GM21367 (cell line): ENCODE measurements at regions not wholly inside any gene's neighbourhood (a gene's known extent, or its start where the extent isn't known, plus 50 kb on each side); places are given as distances from the start of the nearest gene placed in this dataset.

Experiments
- ATAC-seq: cut with Tn5 transposase; IDR thresholded peaks from one replicate; pipeline ENCODE4 v1.9.1; 2021; ENCODE audit not compliant: unreplicated experiment

DNA sequence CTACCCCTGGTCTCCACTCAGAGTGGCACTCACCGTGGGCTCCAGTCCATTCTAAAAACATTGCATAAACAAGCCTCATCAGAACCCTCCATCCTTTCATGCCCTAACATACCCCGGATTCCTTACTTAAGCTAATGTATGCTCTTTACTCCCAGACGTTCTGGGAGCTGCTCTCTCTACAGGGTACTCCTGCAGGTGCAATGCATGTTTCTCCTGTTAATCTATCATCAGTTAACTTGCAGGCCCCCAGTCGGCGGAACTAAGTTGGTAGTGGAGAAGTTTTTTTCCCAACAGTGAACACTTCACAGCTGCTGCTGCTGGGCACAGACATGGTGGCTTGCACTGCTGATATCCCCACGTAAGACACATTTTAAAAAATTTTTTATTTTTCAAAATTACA is 161.6 kb upstream of the FAT1 start:
- no peak for ATAC-seq

DNA sequence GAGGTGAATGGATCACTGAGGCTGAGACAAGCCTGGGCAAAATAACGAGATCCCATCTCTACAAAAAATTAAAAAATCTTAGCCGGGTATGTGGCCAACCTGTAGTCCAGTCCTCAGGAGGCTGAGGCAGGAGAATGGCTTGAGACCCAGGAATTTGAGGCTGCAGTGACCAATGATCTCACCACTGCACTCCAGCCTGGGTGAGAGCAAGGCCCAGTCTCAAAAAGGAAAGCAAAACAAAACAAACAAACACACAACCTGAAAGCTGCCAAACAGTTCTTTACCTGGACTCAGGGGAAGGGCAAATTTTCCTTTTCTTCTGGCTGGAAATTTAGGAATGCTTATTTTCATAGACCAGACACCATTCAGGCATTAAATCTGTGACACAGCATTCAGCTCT is 163.1 kb upstream of the FAT1 start:
- no peak for ATAC-seq

DNA sequence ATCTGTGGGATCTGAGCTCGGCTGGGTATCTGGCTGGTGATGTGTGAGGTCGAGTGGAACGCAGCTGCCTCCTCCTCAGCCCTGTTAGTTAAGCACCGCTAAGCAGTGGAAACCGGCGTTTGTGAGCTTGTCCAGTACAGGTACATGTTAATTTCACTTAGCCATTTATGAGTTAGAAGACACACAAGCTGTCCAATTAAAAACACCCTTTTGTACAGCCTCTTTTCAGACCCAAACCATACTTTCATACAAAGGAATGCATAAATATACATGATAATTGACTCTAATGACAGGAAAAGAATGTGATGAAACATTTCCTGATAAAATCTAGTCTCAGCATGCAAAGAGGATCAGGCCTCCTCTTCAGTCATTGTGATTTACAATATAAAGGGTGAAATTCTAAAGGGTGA is 163.6 kb upstream of the FAT1 start:
- ATAC-seq, result no peak

DNA sequence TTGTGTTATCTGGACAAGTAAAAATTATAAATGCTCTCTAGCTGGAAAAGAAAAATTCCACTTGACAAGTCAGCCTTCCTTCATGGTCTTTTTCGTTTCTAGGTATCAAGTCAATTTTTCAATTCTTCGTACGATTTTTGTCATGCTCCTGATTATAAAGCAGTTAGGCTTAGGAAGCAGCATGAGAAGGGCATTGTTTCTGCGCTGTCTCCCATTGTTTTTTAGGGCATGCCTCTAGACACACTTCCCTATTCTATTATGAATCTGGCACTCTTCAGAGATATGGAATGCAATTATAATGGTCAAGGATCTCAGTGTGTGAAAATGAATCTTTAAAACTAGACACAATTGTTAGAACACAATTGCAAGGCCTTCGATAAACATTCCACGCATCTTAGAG is 164.1 kb upstream of the FAT1 start:
- ATAC-seq, result no peak

DNA sequence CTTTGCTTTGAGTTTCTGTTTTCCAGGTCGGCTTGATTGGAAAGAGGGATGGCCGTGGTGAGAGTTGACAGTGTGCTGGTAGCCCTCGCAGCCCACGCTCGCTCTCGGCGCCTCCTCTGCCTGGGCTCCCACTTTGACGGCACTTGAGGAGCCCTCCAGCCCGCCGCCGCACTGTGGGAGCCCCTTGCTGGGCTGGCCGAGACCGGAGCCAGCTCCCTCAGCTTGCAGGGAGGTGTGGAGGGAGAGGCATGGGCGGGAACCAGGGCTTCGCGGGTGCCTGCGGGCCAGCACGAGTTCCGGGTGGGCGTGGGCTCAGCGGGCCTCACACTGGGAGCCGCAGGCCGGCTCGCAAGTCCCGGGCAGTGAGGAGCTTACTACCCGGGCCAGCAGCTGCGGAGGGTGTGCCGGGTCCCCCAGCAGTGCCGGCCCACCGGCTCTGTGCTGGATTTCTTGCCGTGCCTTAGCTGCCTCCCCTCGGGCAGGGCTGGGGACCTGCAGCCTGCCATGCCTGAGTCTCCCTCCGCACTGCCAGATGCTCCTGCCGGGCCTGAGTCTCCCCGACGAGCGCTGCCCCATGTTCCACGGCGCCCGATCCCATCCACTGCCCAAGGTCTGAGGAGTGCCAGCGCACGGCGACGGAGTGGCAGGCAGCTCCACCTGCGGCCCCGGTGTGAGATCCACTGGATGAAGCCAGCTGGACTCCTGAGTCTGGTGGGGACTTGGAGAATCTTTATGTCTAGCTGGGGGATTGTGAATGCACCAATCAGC is 166.4 kb upstream of the FAT1 start:
- ATAC-seq, result no peak

DNA sequence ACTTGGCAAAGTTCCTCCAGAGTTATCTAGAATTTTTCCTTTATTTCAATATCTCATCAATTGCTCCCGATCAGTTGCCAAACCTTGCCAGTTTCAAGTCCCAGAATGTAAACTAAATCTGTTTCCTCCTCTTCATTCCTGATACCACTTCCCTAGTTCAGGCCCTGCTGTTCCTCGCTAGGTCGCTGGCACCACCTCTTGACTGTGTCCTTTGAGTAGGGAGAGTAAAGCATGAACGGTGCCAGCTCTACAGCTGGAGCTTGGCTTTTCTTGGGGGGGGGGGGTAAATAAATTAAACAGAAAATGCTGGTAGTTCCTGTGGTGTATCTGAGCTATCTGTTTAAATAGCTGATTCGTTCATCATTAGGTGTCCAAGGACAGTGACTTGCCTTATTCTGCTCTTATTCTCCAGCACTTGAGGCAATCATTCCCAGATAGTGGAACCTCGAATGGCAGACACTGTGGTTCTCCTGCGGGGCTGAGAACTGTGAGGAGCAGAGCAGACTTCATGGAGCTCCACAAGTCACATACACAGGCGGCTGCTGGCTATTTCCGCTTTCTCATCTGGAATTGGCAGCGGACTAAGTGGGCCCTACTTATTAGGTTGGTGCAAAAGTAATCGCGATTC is 168.3 kb upstream of the FAT1 start:
- ATAC-seq, result no peak

DNA sequence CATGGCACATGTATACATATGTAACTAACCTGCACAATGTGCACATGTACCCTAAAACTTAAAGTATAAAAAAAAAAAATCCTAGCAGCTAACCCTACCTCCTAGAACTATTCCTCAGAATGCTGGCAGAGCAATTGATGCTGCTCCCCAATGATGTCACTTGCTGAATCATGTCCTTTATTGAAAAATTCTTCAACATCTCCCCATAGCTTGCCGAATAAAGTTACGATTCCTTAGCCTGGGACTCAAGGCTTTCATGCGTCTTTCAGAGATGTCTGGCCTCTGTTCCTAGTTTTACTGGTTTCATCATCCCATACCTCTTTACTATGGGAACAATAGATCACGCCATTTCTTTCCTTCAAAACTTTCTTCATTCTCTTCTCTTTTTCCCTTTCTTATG is 174.7 kb upstream of the FAT1 start:
- ATAC-seq, result no peak

DNA sequence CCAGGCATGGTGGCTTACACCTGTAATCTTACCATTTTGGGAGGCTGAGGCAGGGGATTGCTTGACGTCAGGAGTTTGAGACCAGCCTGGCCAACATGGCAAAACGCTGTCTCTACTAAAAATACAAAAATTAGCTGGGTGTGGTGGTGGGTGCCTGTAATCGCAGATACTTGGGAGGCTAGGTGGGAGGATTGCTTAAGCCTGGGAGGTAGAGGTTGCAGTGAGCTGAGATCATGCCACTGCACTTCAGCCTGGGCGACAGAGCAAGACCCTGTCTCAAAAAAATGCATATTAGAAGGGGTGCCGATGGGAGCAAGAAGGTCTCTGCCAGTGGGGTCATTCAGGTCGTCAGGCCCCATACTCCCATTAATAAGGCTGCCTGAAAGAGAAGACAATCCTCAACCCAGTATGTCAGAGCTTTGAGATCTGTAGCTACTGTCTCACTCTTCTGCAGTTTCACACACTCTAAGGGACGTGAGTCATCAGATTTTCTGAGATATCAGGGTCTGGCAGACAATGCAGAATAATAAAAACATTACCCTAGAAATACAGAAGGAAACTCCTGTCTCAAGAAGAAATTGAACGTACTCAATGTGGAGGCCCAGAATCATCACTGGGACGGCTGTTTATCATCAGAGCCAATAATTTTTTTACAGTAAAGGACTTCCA is 176.7 kb upstream of the FAT1 start:
- ATAC-seq, result no peak

DNA sequence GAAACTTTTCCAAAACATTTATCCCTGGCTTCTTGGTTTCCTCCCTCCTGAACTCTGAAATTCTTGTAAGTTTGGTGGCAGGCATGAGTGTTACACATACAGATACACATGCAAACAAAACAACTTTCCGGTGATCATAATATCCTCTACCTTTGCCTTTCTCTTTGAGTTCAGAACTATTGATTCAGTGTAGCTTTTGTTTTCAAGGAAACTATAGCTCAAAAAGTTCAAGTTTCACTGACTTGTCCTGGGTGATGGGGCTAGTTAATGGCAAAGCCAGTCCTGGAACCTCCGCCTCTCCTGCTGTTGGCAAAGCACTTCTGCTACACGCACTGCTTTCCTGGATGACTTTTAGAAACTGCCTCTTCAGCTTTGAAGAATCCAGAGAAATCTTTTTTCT is 177.3 kb upstream of the FAT1 start:
- no peak for ATAC-seq

DNA sequence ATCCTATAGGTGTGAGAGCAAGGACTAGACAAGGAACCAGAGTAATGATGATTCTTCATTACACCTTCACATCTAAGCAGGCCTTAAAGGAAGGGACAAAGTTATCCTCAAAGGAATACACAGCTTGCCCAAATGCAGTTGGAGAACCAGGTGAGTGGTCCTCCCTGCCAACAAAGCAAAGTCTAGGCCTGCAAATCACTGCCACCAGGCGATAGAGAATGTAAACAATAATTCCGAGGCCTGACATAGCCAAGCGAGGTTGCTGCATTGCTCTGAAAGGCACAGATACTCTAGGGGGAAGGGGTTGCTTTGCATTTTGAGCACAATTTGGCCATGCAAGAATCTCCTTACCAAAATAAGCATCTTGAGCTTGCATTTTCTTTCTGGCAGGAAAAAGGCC is 178.2 kb upstream of the FAT1 start:
- ATAC-seq, result no peak

DNA sequence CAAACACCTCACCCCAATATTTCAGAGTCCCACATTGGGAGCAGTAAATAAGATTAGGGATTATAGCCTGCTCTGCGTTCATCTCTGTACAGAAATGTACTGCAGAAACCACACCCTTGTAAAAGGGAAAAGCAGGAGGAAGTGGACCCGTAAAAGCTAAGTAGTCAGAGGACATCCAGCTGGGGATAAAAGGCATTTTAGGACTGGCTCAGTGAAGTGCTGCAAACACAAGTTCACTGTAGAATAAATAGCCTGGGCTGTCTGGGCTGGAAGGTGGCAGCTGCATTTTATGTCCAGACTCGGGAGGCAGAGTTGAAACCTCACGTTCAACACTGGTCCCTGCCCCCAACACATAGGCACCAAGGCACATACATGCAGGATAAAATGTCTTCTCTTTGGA is 178.7 kb upstream of the FAT1 start:
- ATAC-seq, result no peak

DNA sequence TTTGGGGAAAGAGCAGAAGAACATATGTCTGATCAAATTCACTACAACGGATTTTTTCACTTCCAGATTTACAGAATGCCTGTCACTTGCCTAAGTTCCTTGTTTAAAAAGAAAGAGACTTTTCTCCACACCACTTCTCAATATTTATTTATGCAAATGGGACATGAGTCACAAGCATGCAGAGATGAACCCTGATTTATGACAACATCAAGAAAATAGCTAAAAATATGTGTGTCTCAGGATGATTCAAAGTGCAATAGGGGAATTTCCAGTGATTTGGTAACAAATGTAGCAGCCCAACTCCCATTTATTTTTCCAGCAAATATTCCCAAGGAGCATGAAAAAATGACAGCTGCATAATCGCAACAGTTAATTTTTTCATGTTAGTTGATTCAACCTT is 180.4 kb upstream of the FAT1 start:
- no peak for ATAC-seq

DNA sequence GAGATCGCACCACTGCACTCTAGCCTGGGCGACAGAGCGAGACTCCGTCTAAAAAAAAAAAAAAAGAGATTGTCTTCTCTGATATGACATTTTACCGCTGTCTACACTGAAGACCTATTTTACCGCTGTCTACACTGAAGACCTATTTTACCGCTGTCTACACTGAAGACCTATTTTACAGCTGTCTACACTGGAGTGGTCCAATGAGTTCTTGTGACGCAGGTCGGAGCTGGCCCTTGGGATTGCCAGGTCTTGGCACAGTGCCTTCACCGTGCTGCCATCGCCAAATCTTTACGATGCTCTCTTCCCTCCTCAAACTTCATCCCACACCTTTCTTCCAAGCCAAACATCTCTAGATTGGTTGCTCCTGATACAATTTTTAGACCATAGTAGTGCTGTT is 183.1 kb upstream of the FAT1 start:
- ATAC-seq, result no peak

DNA sequence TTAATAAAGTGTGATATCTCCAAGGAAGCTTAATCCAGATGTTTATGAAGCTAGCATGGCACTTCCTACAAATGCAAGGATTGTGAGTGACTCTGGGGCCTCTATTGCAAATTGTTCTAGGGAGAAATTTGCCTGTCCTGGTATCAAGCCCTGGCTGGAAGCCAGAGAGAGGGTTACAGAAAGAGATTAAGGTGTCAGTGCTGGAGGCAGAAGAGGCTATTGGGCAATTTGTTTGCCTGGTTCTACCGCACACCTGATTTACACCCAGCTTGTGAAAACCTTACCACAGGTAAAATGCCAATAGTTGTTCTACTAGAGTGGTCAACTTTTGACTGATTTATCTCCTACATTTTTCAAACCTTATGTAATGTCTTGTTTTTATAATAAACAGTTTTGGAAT is 186.7 kb upstream of the FAT1 start:
- ATAC-seq, result no peak

DNA sequence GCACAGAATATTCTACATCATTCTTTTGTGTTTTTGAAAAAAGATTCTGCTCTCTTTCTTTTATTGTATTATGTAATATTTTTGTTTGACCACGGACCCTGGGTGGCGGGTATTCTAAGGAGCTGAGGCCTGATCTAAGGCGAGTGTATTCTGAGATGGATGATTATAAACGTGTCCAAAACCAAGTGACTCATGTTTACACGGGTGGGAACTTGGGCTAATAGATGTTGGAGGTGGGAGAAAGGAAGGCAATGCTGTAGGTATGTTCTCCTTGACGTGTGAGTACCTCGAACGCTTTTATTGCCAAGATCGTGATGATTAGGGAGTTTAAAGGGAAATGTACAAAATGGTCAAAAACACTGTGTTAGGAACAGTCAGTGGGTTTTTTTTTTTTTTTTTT is 188.9 kb upstream of the FAT1 start:
- no peak for ATAC-seq

DNA sequence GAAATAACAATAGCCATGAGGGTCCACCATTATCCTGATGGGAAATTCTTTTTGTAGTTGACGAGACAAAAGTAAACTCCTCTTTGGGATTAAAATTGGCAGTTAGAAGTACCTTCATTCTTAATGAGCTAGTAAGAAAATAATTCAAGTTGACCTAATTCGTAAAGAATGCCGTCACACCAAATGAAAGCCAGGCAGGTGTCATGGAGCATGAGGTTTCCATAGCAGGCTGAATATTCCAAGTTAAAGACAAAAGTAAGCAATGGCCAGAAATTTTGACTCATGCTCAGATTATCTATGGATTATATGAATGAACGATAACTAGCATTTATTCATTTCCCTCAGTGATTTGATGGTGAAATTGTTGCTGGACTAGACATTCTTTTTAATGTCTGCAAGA is 192.2 kb upstream of the FAT1 start:
- ATAC-seq, result no peak

DNA sequence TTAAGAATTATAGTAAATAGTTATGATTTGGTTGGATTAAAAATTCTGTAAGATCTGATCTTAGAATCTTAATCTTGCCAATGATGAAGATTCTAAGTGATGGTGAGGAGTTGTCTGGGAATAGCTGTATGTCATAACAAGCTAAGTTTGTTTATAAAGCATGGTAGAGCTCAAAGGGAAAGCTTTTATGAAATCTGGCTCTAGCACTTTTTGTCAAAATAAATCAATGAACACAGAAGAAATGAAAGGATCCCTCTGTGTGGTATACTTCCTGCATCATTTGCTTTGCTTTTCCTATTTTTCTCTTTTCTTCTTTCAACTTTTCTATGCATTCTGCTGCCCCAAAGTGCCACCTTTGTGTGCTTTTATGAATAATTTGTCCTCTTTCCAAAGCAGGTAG is 193.5 kb upstream of the FAT1 start:
- no peak for ATAC-seq

DNA sequence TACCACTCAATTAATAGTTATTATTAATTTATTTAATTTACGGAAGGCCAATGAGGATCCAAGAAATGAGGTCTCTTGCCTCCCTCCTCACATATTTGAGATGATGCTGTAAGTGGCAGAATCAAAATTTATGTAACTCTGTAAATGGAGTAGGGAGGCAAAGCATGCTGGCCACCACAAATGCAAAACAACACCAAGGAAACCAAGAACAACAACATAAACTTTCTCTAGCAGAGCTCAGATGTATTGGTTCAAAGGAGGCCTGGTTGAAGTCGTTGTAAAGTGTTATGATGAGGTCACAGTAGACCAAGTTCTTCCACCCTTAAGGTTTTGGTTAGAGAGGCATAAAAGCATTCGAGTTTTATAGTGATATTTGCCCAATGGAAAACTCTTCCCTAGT is 194.8 kb upstream of the FAT1 start:
- ATAC-seq, result no peak

DNA sequence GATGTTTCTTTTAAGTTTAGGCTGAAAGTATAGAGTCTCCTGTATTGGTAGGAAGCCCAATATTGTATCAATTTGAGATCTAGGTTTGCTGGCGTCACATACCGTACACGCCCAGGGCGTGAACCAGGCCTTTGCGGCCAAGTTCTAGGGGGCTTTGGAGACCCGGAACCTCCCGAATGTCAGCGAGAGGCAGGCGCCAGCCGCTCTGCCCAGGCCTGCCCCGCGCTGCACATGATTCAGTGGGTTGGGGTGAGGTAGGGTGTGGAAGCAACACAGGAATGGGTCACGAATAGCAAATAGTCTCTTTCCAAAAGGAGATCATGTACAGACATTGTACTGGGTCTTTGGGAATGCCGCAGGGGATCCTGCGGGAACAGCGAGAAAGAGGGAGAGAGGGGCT is 195.7 kb upstream of the FAT1 start:
- ATAC-seq, result no peak

DNA sequence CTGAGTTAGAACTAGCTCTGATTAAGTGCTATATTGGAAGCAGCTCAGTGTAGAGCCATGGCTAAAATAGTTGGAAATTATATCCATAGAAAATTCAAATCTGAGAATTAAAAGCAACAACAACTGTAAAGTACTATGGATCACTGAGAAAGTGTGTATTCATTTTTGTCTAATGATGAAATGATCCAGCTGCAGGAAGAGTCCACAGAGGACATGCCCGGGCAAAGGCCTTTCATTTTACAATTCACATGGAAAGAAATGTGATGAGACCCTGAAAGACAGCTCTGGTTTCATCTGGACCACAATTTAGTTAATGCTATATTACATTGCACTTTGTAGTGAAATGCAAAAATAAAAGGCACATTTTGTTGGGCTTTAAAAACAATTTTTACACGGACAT is 196.8 kb upstream of the FAT1 start:
- ATAC-seq, result no peak

DNA sequence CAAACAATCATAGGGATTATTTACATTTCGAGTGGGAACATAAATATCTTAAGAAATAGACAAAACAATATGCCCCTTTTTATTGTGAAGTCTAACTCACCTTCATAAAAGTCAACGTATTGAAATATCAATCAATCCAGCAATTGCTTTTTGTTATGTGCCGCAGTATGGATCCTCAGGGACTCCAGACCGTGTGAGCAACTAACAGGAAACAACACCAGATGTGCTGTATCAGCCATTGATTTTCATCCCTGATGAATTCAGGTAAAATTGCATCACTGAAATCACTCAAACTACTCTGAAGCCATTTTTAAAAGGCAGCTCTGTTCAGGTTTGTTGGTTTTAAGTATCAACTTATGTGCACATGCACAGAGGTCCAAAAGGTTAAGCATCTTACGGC is 197.3 kb upstream of the FAT1 start:
- ATAC-seq, result no peak

DNA sequence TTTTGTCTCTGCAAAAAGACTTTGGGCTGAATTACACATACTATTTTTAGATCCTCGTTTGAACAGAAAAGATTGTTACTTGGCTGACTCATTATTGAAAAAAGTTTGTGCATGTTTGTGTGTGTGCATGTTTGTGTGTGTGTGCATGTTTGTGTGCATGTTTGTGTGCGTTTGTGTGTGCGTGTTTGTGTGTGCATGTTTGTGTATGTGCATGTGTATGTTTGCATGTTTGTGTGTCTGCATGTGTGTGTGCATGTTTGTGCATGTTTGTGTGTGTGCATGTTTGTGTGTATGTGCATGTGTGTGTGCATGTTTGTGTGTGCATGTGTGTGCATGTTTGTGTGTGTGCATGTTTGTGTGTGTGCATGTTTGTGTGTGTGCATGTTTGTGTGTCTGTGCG is 201.1 kb upstream of the FAT1 start:
- no peak for ATAC-seq

DNA sequence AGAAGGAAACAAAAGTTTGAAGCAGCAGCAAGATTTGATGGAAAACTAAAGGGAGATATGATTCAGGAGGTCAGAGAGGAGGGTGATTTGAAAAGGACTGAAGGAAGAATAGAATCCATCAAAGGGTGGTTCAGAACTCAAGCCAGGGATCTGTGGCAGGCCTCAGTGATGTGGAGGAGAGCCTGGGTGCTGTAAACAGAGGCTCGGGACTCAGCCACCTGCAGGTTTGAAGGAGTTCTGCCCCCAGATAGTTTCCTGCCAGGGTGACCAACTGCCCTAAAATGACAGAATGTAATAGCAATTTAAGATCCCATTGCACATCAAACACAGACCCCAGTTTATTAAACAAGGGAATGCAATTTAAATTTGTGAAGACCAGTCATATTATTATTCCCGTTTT is 204.0 kb upstream of the FAT1 start:
- ATAC-seq, result no peak
